Activated CD8-positive, alpha-beta memory T cell treated with anti-CD3 and anti-CD28 coated beads for 4 hours (primary cell): ENCODE measurements at regions not wholly inside any gene's neighbourhood (a gene's known extent, or its start where the extent isn't known, plus 50 kb on each side); places are given as distances from the start of the nearest gene placed in this dataset.

Experiments
- DNase-seq, 2 donors: peaks; one replicate each; pipeline ENCODE4 v3.0.0-alpha.2; 2020; ENCODE audit warnings: low read depth in 2 of 2

DNA sequence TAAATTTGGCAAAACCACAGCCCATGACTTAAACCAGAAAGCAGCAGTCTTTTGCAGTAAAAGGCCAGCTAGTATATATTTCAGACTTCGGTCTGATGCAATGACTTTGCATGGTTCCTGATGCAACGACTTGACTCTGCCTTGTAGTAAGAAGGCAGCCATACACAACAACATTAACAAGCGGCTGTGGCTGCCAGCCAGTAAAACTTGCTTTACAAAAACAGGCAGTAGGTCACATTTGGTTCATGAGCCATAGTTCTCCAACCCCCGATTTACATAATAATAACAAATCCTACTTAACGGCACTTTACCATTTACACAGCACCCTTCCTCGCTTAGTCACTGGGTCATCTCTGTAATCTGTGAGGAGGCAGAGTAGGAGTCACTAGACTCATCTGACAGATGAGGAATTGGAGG lies 410.3 kb downstream of the LRATD1 start:
- DNase-seq: no peak

DNA sequence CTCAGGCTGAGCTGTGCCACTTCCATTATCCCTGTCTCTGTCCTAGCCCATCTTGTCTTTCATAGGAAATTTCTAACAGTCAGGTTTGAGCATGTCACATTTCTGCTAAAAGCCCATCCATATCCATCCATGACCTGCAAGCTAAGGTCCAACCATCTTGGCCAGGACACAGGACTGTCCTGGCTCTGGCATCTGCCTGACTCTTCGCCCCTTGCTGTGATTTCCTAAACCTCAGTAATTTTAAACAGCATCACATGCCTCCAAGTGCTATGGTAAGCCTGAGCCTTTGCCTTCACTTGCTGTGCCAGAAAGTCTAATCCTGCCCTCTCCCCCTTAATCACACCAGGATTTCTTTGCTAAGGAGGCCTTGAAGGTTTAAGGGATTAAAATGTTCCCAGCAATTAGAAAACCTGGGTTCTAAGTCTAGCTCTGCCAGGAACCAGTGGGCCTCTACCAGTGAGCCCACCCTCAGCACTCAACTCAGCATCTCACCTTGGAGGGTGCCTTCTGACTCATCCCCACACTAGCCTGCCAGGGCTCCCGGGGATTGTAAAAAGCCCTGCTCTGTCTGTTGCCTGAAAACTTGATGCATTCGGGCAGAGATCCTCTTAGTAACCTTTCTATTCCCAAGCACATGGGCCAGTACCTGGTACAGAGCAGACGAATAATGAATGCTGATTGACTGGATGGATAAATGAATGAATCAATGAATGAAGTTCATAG lies 411.0 kb downstream of the LRATD1 start:
- no peak for DNase-seq

DNA sequence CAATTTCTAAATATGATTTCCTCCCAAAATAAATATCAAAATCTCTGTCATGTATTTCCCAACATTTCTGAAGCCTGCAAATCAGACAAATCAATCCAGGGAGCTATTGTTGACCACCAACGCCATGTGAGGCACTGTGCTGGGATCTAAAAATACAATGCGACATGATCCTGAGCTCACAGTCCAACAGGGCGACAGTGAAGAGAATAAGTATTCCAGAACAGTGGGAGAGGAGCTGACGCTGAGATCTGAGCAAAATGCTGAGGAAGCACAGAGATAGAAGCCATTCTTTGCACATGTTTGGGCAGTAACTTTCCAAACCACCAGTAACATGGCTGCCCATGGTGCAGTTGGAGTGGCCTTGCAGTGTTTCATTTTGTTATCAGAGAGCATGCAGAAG lies 412.5 kb downstream of the LRATD1 start:
- no peak for DNase-seq

DNA sequence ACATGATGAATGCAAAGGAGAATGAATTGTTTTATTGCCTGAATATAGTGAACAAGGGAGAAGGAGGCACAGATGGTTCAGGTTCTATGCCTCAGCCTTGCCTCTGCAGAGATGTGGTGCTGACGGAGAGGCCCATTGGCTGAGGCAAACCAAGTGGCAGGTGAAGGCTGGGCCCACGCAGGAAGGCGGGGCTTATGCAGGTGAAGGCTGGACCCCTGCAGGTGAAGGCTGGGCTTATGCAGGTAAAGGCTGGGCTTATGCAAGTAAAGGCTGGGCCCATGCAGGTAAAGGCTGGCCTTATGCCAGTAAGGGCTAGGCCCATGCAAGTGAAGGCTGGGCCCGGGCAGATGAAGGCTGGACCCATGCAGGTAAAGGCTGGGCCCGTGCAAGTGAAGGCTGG lies 414.7 kb downstream of the LRATD1 start:
- no peak for DNase-seq

DNA sequence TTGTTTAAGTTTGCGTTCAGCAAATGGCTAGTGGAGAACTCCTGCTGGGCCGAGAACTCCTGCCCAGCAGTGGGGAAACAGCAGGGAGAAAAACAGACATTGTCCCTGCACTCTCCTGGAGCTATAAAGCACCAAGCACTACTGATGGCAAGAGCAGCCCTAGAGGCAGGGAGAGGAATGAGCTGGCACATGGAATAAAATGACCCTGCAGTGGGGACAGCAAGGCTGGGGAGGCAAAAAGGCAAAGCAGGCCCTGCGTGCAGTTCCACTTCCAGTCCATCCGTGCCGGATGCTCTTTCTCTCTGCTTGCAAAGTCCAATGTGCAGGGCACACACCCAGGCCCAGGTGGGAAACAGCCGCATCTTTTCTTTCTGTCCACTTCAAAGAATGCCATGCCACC lies 415.5 kb downstream of the LRATD1 start:
- no peak for DNase-seq

DNA sequence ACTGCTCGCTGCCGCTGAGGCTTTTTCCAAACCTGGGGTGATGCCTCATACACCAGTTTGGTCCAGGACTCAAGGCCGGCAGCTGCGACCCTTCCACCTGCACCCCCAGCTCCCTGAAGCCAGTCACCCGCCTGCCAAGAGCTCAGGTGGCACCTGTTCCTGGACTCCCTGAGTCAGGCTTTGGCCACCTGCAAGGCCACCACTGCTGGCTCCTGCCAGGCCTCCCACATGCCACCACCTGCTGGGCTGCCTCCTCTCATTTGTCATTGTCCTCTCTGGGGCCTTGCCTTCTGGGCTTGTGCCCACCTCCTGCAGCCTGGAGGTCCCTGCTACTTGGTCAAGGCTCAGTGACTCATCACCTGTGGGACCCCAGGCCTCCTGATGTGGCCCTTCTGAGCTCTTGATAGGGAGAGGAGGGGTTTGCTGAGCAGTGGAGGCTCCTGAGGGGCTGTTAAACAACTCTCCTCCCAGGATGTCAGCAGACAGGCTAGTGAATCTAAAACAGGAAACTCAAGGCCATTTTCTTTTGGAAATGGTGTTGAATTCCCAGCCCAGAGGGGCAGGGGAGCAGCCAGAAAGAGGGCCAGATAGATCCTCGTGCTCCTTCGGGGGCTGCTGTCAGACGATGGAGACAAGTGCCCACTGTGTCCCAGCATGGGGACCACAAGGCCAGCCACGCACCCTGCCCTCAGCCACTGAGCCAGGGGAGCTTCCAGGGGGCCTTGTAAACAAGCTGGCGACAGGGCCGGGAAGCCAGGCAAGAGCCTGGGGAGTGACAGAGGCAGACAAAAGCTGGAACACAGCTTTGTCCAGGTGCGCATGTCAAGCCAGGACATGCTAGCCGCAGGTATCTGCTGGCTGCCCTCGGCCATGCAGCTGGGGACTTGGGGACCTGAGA lies 416.8 kb downstream of the LRATD1 start:
- DNase-seq: no peak

DNA sequence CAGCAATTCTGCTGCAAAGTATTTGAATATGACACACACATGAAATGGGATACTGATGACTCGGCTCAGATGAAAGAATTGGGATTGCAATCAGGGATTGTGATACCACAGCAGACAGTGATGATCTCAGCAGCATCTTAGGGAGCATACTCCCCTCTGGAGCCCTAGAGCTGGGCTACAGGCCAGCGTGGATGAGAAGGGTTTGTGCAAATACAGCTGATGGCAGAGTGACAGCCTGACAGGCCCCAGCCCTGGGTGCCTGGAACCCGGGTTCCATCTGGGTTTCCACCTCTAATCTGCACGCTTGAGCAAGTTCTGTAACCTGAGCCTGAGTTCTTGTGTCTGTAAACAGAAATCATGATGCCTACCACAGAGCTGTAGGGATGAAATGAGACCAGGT lies 418.0 kb downstream of the LRATD1 start:
- DNase-seq: no peak

DNA sequence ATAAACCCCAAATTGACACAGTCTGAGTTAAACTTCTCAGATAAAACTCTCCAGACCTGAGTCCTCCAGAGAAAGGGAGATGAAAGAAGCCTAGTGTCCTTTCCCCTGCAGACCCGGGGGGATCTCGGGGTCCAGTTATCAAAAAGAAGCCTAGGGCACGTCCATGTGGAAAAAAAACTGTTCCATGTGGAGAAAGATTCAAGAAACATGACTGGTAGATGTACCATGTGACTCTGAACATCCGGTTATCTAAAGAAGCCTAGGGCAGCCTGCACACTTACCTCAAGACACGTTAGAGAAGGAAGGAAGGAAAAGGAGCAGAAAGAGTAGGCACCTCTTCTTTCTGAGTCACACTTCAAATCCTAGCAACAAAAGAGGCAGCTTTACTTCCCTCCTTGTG lies 421.0 kb downstream of the LRATD1 start:
- DNase-seq: no peak

DNA sequence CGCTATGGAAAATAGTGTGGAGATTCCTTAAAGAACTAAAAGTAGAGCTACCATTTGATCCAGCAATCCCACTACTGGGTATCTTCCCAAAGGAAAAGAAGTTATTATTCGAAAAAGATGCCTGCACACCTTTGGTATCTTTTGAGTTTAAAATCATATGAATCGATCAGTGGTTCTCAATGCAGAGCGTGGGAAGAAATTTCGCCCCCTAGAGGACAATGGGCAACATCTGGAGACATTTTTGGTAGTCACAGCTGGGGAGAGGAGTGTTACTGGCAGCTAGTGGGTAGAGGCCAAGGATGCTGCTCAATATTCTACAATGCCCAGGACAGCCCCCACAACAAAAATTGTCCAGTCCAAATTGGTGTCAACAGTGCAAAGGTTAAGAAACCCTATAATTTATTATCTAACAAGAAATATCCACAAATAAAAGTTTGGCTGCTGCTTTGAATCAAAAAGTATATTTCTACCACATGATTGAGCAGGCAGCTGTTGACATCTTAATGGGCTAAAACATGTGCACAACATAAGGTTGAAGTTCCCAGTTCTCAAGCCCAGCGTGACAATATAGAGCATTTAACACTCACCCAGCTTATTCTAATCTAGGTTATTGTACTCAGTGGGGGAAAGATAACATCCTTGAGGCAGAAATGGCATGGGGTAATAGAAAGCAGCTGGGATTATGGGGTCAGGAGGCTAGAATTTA lies 425.7 kb downstream of the LRATD1 start:
- DNase-seq: no peak

DNA sequence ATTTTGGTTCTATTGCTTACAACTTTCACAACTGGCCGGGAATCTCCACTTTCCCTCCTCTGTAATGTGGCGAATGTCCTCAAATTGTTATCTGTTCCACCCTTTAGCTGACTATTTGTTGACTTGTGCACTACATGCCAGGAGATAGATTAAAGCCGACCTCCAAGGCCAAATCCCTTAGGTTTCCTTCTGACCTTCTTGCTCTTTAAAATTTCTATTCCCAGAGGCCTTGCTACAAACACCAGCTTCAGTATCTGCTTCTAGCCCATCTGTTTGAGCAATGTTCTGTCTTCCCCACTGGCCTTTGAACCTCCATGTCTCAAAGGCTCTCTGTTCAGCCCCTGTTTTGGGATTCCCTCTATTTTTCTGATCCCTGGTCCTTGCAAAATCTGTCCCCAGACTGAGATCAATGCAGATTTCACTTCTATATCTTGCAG lies 426.2 kb downstream of the LRATD1 start:
- DNase-seq: no peak

DNA sequence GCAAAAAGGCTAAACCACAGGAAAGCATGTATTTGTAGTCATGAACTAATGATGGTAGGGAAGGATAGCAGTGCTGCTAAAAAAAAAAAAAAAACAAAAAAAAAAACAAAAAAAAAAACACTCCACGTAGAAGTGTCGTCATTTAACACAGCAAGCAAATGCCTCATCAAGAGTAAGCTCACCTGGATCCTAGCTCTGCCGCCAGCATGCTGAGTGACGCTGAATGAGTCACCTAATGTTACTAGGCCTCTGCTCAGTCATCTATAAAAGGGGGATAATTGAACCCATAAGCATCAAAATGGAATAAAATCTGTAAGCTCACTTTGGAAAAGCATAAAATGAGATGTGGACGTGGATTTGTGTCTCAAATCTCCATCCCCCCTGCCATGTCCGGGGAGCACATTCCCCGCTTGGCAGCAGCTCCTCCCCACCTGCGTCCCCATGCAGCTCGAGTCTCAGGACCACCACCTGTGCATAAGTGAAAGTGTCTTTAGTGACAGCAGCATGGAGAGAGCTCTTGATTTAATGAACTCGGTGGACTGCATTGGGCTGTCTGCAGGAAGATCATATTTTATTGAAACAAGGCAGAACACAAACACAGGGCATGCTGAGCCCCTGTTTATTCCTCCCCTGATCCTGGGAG lies 427.5 kb downstream of the LRATD1 start:
- no peak for DNase-seq

DNA sequence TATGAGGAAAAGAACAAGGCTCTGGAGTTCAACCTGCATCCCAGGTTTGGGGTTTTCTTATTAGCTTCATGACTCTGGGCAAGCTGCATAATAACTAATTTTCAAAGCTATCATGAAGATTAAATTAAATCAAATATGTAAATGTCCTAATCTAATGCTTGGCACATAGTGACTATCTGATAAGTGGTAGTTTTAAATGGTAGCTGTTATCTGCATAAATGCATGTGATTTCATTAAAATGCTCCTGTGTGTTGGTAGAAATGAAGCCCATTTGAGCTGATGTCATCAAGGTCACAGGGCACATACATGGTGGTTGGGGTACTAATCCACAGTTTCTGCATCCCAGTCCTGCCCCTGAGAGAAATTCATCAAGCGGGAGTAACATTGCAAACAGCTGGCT lies 428.8 kb downstream of the LRATD1 start:
- no peak for DNase-seq

DNA sequence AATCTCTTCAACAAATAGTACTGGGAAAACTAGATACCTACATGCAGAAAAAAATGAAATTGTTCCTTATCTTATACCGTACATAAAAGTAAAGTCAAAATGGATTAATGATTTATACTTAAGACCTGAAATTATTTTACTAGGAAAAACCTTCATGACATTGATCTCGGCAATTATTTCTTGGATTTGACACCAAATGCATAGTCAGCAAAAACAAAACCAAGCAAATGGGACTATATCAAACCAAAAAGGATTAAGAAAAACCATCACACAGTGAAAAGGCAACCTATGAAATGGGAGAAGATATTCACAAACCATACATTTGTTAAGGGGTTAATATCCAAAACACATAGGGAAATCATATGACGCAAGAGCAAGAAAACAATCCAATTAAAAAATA lies 433.6 kb downstream of the LRATD1 start:
- no peak for DNase-seq

DNA sequence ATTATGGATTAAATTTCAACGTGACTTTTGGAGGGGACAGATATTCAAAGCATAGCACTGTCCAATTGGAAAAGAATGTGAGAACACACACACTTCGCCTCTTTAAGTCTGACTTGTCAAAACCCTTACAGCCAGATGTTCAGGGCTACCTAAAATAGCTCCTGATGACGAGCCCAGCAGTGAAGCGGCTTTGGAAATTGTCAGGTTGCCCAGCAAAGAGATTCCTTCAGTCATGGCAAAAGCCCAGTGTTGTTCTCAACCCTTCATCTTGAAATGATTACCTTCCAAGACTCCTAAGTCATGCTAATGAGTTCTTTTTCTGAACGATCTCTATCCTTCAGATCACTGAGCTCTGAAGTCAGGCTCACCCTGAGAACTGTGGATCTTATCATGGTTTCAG lies 436.6 kb downstream of the LRATD1 start:
- DNase-seq: no peak

DNA sequence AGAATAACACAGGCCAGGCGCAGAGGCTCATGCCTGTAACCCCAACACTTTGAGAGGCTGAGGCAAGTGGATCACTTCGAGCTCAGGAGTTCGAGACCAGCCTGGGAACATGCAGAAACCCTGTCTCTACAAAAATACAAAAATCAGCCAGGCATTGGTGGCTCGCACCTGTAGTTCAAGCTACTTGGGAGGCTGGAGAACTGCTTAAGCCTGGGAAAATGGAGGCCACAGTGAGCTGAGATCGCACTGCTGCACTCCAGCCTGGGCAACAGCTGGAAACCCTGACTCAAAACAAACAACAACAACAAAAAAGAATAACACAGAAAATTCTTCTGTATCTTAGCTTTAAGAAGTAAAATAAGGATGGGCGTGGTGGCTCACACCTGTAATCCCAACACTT lies 440.3 kb downstream of the LRATD1 start:
- DNase-seq: no peak

DNA sequence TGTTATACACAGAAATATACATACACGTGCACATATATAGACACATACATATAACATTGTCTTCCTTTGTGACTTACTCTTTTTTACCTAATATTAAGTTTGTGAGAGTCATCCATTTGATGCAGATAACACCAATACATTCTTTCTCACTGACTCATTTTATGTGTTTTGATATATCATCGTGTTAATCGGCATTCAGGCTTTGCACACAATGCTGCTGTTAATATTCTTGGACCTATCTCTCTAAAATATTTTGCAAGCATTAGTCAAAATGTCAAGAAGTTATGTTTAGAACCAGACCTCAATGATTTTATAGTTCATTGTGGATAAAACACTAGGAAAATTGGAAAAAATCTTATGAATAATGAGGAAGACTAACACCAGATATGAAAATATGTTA lies 441.1 kb downstream of the LRATD1 start:
- no peak for DNase-seq

DNA sequence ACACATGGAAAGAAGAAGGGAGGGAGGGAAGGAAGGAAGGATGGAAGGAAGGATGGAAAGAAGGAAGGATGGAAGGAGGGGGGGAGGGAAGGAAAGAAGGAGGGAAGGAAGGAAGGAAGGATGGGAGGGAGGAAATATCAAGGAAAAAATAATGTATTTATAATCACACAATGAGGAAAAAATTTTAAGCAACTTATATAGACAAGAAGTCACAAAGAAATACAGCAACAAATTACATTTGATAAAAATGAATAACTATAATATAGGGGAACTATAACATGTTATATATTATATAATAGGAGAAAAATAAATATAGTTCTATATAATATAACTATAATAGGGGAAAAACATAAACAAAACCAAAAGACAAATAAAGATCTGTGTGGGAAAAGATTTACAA lies 441.8 kb downstream of the LRATD1 start:
- no peak for DNase-seq

DNA sequence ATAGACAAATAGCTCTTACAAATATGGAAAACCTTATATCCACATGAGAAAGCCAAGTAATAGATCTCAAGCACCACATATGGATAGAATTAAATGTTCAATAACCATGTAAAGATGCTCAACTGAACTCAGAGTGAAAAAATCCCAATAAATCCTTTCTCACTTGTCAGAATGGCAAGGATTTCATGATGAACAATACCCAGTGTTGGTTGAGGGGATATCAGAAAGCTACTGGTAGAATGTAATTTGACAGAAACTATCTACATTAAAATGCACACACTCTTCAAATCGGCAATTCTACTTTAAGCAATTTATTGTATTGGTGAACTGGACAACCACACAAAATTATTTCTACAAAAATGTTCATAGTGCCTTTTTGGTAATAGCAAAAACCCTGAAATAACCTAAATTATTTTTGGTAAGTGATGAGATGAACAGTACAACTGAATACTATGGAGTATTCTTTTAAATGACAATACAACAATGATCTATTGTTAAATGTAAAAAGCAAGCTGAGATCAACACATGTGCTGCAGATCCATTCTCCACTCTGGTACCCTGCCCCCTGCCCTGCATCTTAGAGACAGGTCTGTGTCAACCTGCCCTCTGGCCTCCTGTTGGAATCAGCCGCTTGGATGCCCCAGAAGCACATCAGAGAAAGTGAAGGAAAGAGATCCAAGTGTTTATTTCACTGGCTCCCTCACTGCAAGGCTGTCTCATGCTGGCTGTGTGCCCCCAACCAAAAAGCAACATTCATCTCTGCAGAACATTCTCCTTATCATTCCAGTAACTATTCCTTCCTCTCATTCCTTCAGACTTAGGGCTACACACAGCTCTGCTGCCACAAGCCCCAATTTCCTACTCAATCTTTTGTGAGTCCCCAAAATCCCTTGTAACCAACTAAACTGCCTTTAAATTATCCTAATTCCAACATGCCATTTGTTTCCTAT lies 442.5 kb downstream of the LRATD1 start:
- DNase-seq: no peak

DNA sequence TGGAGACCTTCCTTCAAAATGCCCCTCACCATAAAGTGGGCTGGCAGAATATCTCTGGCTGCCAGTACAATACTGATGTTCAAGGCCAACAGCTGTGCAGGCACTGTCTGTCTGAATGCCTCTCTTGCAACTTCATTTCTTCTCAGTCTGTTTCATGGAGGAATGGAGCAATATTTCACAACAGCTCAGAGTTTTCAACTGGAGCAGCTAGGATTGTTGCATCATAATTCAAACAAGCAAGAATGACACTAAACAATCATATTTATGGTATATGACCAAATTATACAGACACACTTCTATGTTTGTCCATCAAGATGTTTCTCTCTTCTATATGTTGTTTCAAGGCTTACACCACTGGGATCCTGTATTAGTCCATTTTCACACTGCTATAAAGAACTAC lies 444.2 kb downstream of the LRATD1 start:
- no peak for DNase-seq

DNA sequence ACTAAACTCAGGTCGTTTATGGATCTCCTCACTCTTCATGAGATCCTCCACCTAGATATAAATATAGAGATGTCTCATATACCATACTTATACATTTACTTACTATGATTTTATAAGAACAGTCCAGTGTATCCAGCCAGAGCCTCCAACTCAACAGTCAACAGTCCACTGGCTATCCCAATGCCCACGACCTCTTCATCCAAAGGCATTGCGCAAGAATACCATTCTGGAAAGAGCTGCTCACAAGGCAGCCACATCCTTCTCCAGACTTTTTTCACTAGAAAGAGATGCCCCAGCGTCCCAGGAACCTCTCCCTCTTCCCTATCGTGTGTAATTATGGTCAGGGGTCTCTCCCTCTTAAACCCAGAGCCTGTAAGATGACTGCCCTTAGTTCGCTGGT lies 448.8 kb downstream of the LRATD1 start:
- DNase-seq: no peak
